WTC11 (cell line): ENCODE measurements at regions not wholly inside any gene's neighbourhood (a gene's known extent, or its start where the extent isn't known, plus 50 kb on each side); places are given as distances from the start of the nearest gene placed in this dataset.
"Not testable (repeated sequence)": the region's sequence is repeated elsewhere in the genome, so short reads cannot be mapped to it uniquely, and the experiment has no call there.

Experiments
- ATAC-seq: fragments of 200-7000 bp; cut with Tn5 transposase; 2 replicates; pipeline ENCODE4 v1.10.0; 2021; ENCODE audit warnings: mild to moderate bottlenecking, moderate library complexity
- CTCF ChIA-PET: fragments of 300-600 bp; sonication (Branson Sonifier 250); formaldehyde crosslinking; loops from one replicate; lab custom pipeline; 2021; ENCODE audit warnings: antibody characterized with exemption; lab: Charles Lee
- POLR2A ChIA-PET: fragments of 350-600 bp; sonication (Branson Sonifier 250); formaldehyde crosslinking; loops from one replicate; lab custom pipeline; 2021; ENCODE audit warnings: antibody characterized with exemption; lab: Charles Lee
- DNase-seq: peaks from one replicate; pipeline ENCODE4 v3.0.0; 2021; ENCODE audit warnings: low spot score
- H3K27ac Mint-ChIP-seq: 2 replicates; pipeline ENCODE4 v1.8.0; 2021; ENCODE audit warnings: mixed read lengths
- H3K27me3 Mint-ChIP-seq: 2 replicates; pipeline ENCODE4 v1.8.0; 2021; ENCODE audit warnings: low read depth, mild to moderate bottlenecking, moderate library complexity, mixed read lengths
- H3K36me3 Mint-ChIP-seq: 2 replicates; pipeline ENCODE4 v1.8.0; 2021; ENCODE audit warnings: mixed read lengths
- H3K4me1 Mint-ChIP-seq: 2 replicates; pipeline ENCODE4 v1.8.0; 2022; ENCODE audit warnings: mixed read lengths
- H3K4me3 Mint-ChIP-seq: 2 replicates; pipeline ENCODE4 v1.8.0; 2021; ENCODE audit warnings: mild to moderate bottlenecking, moderate library complexity, mixed read lengths
- H3K9me3 Mint-ChIP-seq: 2 replicates; pipeline ENCODE4 v1.8.0; 2021; ENCODE audit warnings: mixed read lengths

DNA sequence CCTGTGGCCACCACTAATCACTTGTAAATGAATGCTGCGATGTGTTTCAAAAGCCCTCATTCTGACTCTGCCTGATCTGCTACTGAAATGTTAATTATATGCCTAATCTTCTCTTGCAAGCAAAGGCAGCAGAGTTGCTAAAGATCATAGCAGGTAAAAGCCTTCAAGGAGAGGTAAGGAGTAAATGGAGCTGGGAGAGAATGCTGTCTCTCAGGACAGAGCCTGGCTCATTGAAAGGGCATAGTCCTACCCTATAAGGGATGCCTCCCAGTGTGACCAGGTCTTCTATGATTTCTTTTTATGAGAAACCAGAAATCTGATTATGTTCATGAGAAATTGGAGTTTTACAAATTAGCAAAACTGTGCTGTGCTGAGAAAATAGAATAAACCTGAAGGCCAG, 88.2 kb upstream of the ZNF658 start:
- DNase-seq, H3K27me3 Mint-ChIP-seq, CTCF ChIA-PET, H3K9me3 Mint-ChIP-seq, H3K36me3 Mint-ChIP-seq, POLR2A ChIA-PET: not testable (repeated sequence)
- H3K4me3 Mint-ChIP-seq = peak overlapping the region; percentile 36; the same call in 1 of the 2 replicates
- H3K27ac Mint-ChIP-seq = peak overlapping the region; percentile 93; the same call in 1 of the 2 replicates
- ATAC-seq = peak; percentile 75
- H3K4me1 Mint-ChIP-seq = peaks cover 11% of the 10 kb centered on the region

DNA sequence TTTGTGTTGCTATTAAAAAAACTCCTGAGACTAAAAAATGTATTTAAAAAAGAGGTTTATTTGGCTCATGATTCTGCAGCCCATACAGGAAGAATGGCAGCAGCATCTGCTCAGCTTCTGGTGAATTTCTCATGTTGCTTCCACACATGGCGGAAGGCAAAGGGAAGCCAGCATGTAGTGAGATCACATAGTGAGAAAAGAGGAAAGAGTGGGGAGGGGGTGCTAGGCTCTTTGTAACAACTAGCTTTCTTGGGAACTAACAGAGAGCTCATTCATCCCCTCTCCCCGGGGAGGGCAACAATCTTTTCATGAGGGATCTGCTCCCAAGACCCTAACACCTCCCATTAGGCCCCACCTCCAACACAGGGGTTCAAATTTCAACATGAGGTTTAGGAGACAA, 87.6 kb upstream of the ZNF658 start:
- CTCF ChIA-PET, H3K9me3 Mint-ChIP-seq, H3K36me3 Mint-ChIP-seq, H3K27me3 Mint-ChIP-seq, POLR2A ChIA-PET: not testable (repeated sequence)
- peak overlapping the region; percentile 36 for H3K4me3 Mint-ChIP-seq
- peaks cover 11% of the 10 kb centered on the region for H3K4me1 Mint-ChIP-seq
- DNase-seq (peak; percentile 45), ATAC-seq (peak; percentile 91)
- peak overlapping the region; percentile 93 for H3K27ac Mint-ChIP-seq

DNA sequence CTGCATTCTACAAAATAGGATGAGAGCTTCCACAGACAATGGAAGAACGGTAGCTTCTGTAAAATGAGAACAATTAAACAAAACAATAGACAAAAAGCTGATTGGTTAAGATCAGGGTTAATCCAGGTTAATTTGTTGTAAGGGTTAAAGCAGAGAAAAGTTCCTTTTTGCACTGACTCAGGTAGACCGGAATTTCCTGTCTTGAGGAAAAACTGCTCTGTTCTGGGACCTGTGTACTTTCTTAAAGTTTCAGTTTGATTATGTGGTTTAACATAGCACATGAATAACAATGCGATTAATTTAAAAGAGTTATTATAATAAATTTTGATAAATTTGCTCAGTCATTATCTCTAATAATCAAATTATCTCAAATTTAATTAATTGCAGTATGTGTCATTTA, 86.5 kb upstream of the ZNF658 start:
- CTCF ChIA-PET, H3K27me3 Mint-ChIP-seq, H3K27ac Mint-ChIP-seq, H3K36me3 Mint-ChIP-seq, POLR2A ChIA-PET, ATAC-seq, H3K4me3 Mint-ChIP-seq, DNase-seq, H3K9me3 Mint-ChIP-seq: not testable (repeated sequence)
- peaks cover 11% of the 10 kb centered on the region for H3K4me1 Mint-ChIP-seq

DNA sequence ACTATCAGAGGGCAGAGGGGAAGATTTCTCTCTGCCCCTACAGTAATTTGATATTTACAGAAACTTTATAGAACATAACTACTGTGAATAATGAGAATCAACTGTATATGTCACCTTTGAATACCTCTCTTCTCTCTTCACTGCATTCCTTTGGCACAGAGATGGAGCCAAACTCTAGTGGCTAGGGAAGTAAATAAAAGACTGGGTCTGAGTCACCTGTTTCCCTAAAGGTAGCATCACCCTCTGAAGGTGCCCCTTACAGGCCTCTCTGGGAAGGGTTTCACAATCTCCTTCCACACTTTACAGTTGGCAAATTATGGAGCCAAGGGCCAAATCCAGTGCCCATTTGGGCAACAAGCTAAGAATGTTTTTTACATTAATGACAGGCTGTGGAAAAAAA, 81.0 kb upstream of the ZNF658 start:
- not testable (repeated sequence) for ATAC-seq

DNA sequence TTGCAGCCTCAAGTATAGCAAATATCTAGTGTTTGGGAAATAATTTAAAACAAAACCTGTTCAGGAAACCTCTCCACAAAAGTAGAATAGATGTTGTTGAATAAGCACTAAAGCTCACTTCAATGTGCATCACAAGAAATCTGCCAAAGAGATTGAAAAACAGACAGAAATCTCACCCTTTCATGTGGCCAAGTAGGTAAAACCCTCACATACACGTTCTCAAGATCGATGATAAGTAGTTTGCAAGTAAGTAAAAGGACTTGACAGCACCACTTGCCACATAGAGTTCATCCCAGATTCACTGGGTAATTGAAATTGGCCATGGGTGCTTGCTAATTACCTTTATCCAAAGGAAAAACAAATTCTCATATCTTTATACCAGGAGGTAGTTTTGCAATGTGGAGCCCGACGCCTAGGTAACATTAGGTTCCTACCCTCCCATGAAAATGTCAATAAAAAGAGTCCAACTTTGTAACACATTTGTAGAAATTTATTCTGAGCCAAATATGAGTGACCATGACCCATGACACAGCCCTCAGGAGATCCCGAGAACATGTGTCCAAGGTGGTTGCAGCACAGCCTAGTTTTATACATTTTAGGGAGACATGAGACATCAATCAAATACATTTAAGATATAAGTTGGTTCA, 80.4 kb upstream of the ZNF658 start:
- H3K36me3 Mint-ChIP-seq, H3K27me3 Mint-ChIP-seq, ATAC-seq, H3K4me3 Mint-ChIP-seq, POLR2A ChIA-PET, DNase-seq, H3K27ac Mint-ChIP-seq, H3K9me3 Mint-ChIP-seq, CTCF ChIA-PET, H3K4me1 Mint-ChIP-seq: not testable (repeated sequence)

More for the DNA sequence above, 81.0 kb upstream of the ZNF658 start:
- H3K4me3 Mint-ChIP-seq, CTCF ChIA-PET, H3K9me3 Mint-ChIP-seq, H3K4me1 Mint-ChIP-seq, POLR2A ChIA-PET, DNase-seq, H3K27me3 Mint-ChIP-seq, H3K27ac Mint-ChIP-seq, H3K36me3 Mint-ChIP-seq: not testable (repeated sequence)

DNA sequence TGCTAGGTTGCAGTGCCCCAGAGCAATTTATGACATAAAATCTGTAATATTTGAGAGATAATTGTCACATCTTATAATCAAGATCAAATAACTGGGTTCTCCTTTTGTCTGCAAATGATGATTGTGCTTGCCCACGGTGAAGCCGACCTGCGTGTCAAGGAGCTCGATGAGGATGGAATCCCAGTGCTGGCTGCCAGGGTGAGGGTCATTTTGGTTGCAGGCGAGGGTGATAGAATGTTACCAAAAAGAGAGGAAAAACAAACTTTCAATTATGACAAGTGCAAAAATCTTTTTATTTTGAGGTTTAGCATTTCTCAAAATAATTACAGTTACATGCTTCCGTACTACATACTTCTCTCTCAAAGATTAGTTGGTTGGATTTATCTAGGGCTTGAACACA, 76.4 kb upstream of the ZNF658 start:
- H3K36me3 Mint-ChIP-seq, H3K9me3 Mint-ChIP-seq, CTCF ChIA-PET, H3K27me3 Mint-ChIP-seq, H3K27ac Mint-ChIP-seq, DNase-seq, H3K4me3 Mint-ChIP-seq, POLR2A ChIA-PET, ATAC-seq, H3K4me1 Mint-ChIP-seq: not testable (repeated sequence)

DNA sequence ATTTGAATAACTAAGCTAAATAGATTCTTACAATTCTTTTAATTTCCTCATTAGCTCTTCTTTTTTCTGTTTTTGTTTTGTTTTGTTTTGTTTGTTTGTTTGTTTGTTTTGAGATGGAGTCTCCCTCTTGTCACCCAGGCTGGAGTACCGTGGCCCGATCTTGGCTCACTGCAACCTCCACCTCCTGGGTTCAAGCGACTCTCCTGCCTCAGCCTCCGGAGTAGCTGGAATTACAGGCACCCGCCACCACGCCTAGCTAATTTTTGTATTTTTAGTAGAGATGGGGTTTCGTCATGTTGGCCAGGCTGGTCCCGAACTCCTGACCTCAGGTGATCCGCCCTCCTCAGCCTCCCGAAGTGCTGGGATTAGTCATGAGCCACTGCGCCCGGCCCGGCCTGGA, 70.7 kb upstream of the ZNF658 start:
- POLR2A ChIA-PET, H3K36me3 Mint-ChIP-seq, H3K27me3 Mint-ChIP-seq, CTCF ChIA-PET, ATAC-seq, H3K4me3 Mint-ChIP-seq, H3K9me3 Mint-ChIP-seq, H3K4me1 Mint-ChIP-seq, DNase-seq, H3K27ac Mint-ChIP-seq: not testable (repeated sequence)

DNA sequence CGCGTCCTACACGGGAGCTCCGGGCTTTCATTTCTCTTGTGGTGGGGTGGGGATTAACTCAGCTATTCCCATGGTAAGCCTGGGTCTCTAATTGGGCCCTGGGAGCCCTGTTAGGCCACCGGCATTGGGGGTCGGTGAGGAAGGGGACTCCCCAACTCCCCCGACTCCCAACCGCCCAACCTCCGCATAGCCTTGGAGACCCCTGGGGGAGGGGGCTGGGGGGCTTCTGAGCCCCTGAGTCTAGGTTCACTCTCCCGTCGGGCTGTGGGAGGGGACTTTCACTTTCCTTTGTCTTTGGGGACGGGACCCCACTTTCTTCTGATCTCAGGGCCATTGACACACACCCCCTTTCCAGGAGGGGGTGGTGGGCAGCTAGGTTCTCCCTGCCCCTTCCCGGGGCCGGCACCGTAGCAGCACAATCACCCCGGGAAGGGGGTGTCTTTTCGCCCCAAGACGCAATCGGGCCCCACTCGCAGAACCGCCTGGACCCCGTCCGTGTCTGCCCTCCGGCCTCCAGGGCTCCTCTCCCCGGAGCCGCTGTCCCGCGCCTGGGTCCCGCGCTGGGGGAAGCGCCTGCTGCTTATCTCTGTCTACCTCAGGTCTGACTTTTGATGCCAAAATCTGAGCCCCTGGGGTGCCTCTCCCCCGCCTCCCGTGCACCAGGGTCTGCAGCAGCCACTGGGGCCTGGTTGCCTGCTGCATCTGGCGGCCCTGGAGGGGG, 69.6 kb upstream of the ZNF658 start:
- H3K36me3 Mint-ChIP-seq, H3K4me3 Mint-ChIP-seq, H3K4me1 Mint-ChIP-seq, POLR2A ChIA-PET, H3K27me3 Mint-ChIP-seq, CTCF ChIA-PET, H3K27ac Mint-ChIP-seq, DNase-seq, H3K9me3 Mint-ChIP-seq: not testable (repeated sequence)
- ATAC-seq = peak; percentile 46; the same call in 1 of the 2 replicates

DNA sequence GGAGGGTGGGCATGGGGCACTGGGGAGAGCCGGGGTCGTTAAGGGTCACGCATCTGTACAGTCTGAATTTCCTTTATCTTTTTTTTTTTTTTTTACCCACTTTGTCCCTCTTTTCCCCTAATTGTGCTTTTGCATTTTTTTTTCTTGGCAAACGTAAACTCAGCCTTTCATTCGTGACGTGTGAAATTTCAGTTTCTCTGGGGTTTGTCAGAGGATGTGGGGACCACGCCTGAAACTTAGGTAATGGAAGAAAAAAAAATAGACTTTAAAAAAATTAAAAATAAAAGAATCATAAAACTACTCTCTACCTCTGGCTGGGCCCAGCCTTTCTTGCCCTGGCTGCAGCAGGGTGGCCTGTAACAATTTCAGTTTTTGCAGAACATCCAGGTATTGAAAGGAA, 68.3 kb upstream of the ZNF658 start:
- POLR2A ChIA-PET, H3K27me3 Mint-ChIP-seq, CTCF ChIA-PET, H3K27ac Mint-ChIP-seq, H3K4me3 Mint-ChIP-seq, H3K36me3 Mint-ChIP-seq, DNase-seq, H3K4me1 Mint-ChIP-seq, H3K9me3 Mint-ChIP-seq, ATAC-seq: not testable (repeated sequence)

DNA sequence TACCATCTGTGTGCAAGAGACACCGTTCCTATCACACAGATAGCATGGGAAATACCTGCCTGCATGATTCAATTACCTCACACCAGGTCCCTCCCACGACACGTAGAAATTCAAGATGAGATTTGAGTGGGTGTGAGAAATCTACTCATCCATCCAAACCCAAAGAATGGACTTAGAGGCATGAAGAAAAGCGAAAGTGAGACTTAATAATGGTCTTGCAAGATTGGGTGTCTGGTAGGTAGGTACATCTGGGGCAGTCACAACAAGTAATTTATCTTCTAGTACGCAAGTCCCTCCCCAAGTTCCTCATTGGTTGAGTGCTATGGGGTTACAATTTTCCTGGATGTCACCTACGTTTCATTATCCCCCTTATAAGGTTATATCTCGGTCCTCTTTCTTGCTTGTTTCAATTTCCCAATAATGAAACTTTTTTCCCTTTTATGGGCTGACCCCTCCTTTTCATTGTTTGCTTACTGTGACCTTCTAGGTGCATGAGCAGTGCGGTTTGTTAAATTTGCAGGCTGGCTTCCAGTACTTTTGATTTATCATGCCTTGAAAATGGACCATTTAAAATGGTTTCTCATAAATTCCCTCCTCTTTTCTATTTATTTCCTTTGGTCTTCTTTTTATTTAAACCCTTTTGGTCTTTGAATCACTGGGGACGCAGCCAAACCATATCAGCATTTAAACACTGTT, 63.1 kb upstream of the ZNF658 start:
- H3K4me1 Mint-ChIP-seq, POLR2A ChIA-PET, H3K9me3 Mint-ChIP-seq, H3K36me3 Mint-ChIP-seq, H3K27me3 Mint-ChIP-seq, CTCF ChIA-PET, H3K27ac Mint-ChIP-seq, H3K4me3 Mint-ChIP-seq, DNase-seq, ATAC-seq: not testable (repeated sequence)
